ENCODE measurements at regions not wholly inside any gene's neighbourhood (a gene's known extent, or its start where the extent isn't known, plus 50 kb on each side); places are given as distances from the start of the nearest gene placed in this dataset.

- H3K27ac ChIP-seq (ENCODE audit: low read depth in 1 of 2, low read length in 1 of 2): no peak overlapping the region
These were observed 109.7 kb downstream of the TMTC3 start for GRCh38 chr12:88251798-88252197.

GRCh38 chr12:88253371-88253978 is 111.4 kb downstream of the TMTC3 start:
- Histone ChIP-seq H3K36me3 (ENCODE audit: control insufficient read depth in 2 of 2, insufficient read depth in 2 of 2, low read length in 1 of 2) (no peaks in the 10 kb centered on the region), H3K9me3 (ENCODE audit: control insufficient read depth in 2 of 2, insufficient read depth in 1 of 2, low read length in 1 of 2) (no peaks in the 10 kb centered on the region), H3K27ac (ENCODE audit: low read depth in 1 of 2, low read length in 1 of 2) (no peak overlapping the region), H3K4me3 (ENCODE audit: low read length in 2 of 2) (no peak overlapping the region), H3K4me1 (ENCODE audit: control insufficient read depth in 2 of 2, insufficient read depth in 2 of 2, low read length in 2 of 2) (no peaks in the 10 kb centered on the region), H3K27me3 (ENCODE audit: control insufficient read depth in 2 of 2, insufficient read depth in 1 of 2, low read length in 1 of 2) (no peaks in the 10 kb centered on the region)
- no peak for DNase-seq (ENCODE audit: low read depth in 6 of 9, low spot score in 9 of 9)

More at GRCh38 chr12:88251798-88252197, 109.7 kb downstream of the TMTC3 start:
- Histone ChIP-seq H3K27me3 (ENCODE audit: control insufficient read depth in 2 of 2, insufficient read depth in 1 of 2, low read length in 1 of 2) (no peaks in the 10 kb centered on the region), H3K4me3 (ENCODE audit: low read length in 2 of 2) (no peak overlapping the region), H3K36me3 (ENCODE audit: control insufficient read depth in 2 of 2, insufficient read depth in 2 of 2, low read length in 1 of 2) (no peaks in the 10 kb centered on the region), H3K4me1 (ENCODE audit: control insufficient read depth in 2 of 2, insufficient read depth in 2 of 2, low read length in 2 of 2) (no peaks in the 10 kb centered on the region), H3K9me3 (ENCODE audit: control insufficient read depth in 2 of 2, insufficient read depth in 1 of 2, low read length in 1 of 2) (no peaks in the 10 kb centered on the region)
- DNase-seq (ENCODE audit: low read depth in 6 of 9, low spot score in 9 of 9): no peak

GRCh38 chr12:88255224-88255623 is 113.1 kb downstream of the TMTC3 start:
- Histone ChIP-seq H3K4me3 (ENCODE audit: low read length in 2 of 2) (no peak overlapping the region), H3K27me3 (ENCODE audit: control insufficient read depth in 2 of 2, insufficient read depth in 1 of 2, low read length in 1 of 2) (no peaks in the 10 kb centered on the region), H3K27ac (ENCODE audit: low read depth in 1 of 2, low read length in 1 of 2) (no peak overlapping the region), H3K4me1 (ENCODE audit: control insufficient read depth in 2 of 2, insufficient read depth in 2 of 2, low read length in 2 of 2) (no peaks in the 10 kb centered on the region), H3K36me3 (ENCODE audit: control insufficient read depth in 2 of 2, insufficient read depth in 2 of 2, low read length in 1 of 2) (no peaks in the 10 kb centered on the region), H3K9me3 (ENCODE audit: control insufficient read depth in 2 of 2, insufficient read depth in 1 of 2, low read length in 1 of 2) (no peaks in the 10 kb centered on the region)
- 87% methylated on average over 2 of the region's 2 CpGs for WGBS
- DNase-seq (ENCODE audit: low read depth in 6 of 9, low spot score in 9 of 9): no peak

GRCh38 chr12:88255847-88256246 is 113.7 kb downstream of the TMTC3 start:
- DNase-seq (ENCODE audit: low read depth in 6 of 9, low spot score in 9 of 9): no peak
- no peak overlapping the region for H3K27ac ChIP-seq (ENCODE audit: low read depth in 1 of 2, low read length in 1 of 2)
- no peaks in the 10 kb centered on the region for H3K27me3 ChIP-seq (ENCODE audit: control insufficient read depth in 2 of 2, insufficient read depth in 1 of 2, low read length in 1 of 2)
- no peak overlapping the region for H3K4me3 ChIP-seq (ENCODE audit: low read length in 2 of 2)
- no peaks in the 10 kb centered on the region for H3K4me1 ChIP-seq (ENCODE audit: control insufficient read depth in 2 of 2, insufficient read depth in 2 of 2, low read length in 2 of 2)
- no peaks in the 10 kb centered on the region for H3K36me3 ChIP-seq (ENCODE audit: control insufficient read depth in 2 of 2, insufficient read depth in 2 of 2, low read length in 1 of 2)
- no peaks in the 10 kb centered on the region for H3K9me3 ChIP-seq (ENCODE audit: control insufficient read depth in 2 of 2, insufficient read depth in 1 of 2, low read length in 1 of 2)

GRCh38 chr12:88258396-88258795 is 116.3 kb downstream of the TMTC3 start:
- Histone ChIP-seq H3K27me3 (ENCODE audit: control insufficient read depth in 2 of 2, insufficient read depth in 1 of 2, low read length in 1 of 2) (no peaks in the 10 kb centered on the region), H3K4me1 (ENCODE audit: control insufficient read depth in 2 of 2, insufficient read depth in 2 of 2, low read length in 2 of 2) (no peaks in the 10 kb centered on the region), H3K36me3 (ENCODE audit: control insufficient read depth in 2 of 2, insufficient read depth in 2 of 2, low read length in 1 of 2) (no peaks in the 10 kb centered on the region), H3K27ac (ENCODE audit: low read depth in 1 of 2, low read length in 1 of 2) (no peak overlapping the region), H3K4me3 (ENCODE audit: low read length in 2 of 2) (no peak overlapping the region), H3K9me3 (ENCODE audit: control insufficient read depth in 2 of 2, insufficient read depth in 1 of 2, low read length in 1 of 2) (no peaks in the 10 kb centered on the region)
- WGBS: 95% methylated on average over 2 of the region's 2 CpGs
- no peak for DNase-seq (ENCODE audit: low read depth in 6 of 9, low spot score in 9 of 9)

GRCh38 chr12:88266806-88267360 is 124.8 kb downstream of the TMTC3 start:
- no peak for DNase-seq (ENCODE audit: low read depth in 6 of 9, low spot score in 9 of 9)
- H3K4me3 ChIP-seq (ENCODE audit: low read length in 2 of 2): no peak overlapping the region
- H3K9me3 ChIP-seq (ENCODE audit: control insufficient read depth in 2 of 2, insufficient read depth in 1 of 2, low read length in 1 of 2): no peaks in the 10 kb centered on the region
- no peaks in the 10 kb centered on the region for H3K27me3 ChIP-seq (ENCODE audit: control insufficient read depth in 2 of 2, insufficient read depth in 1 of 2, low read length in 1 of 2)
- H3K36me3 ChIP-seq (ENCODE audit: control insufficient read depth in 2 of 2, insufficient read depth in 2 of 2, low read length in 1 of 2): no peaks in the 10 kb centered on the region
- H3K27ac ChIP-seq (ENCODE audit: low read depth in 1 of 2, low read length in 1 of 2): no peak overlapping the region
- WGBS: 89% methylated on average over 2 of the region's 2 CpGs
- no peaks in the 10 kb centered on the region for H3K4me1 ChIP-seq (ENCODE audit: control insufficient read depth in 2 of 2, insufficient read depth in 2 of 2, low read length in 2 of 2)

GRCh38 chr12:88267630-88268029 is 125.5 kb downstream of the TMTC3 start:
- Histone ChIP-seq H3K27ac (ENCODE audit: low read depth in 1 of 2, low read length in 1 of 2) (no peak overlapping the region), H3K27me3 (ENCODE audit: control insufficient read depth in 2 of 2, insufficient read depth in 1 of 2, low read length in 1 of 2) (no peaks in the 10 kb centered on the region), H3K4me1 (ENCODE audit: control insufficient read depth in 2 of 2, insufficient read depth in 2 of 2, low read length in 2 of 2) (no peaks in the 10 kb centered on the region), H3K9me3 (ENCODE audit: control insufficient read depth in 2 of 2, insufficient read depth in 1 of 2, low read length in 1 of 2) (no peaks in the 10 kb centered on the region), H3K36me3 (ENCODE audit: control insufficient read depth in 2 of 2, insufficient read depth in 2 of 2, low read length in 1 of 2) (no peaks in the 10 kb centered on the region), H3K4me3 (ENCODE audit: low read length in 2 of 2) (no peak overlapping the region)
- DNase-seq (ENCODE audit: low read depth in 6 of 9, low spot score in 9 of 9): no peak
- WGBS: 94% methylated on average over 2 of the region's 2 CpGs

- Histone ChIP-seq H3K27me3 (ENCODE audit: control insufficient read depth in 2 of 2, insufficient read depth in 1 of 2, low read length in 1 of 2) (no peaks in the 10 kb centered on the region), H3K36me3 (ENCODE audit: control insufficient read depth in 2 of 2, insufficient read depth in 2 of 2, low read length in 1 of 2) (no peaks in the 10 kb centered on the region), H3K4me3 (ENCODE audit: low read length in 2 of 2) (no peak overlapping the region), H3K27ac (ENCODE audit: low read depth in 1 of 2, low read length in 1 of 2) (no peak overlapping the region), H3K4me1 (ENCODE audit: control insufficient read depth in 2 of 2, insufficient read depth in 2 of 2, low read length in 2 of 2) (no peaks in the 10 kb centered on the region), H3K9me3 (ENCODE audit: control insufficient read depth in 2 of 2, insufficient read depth in 1 of 2, low read length in 1 of 2) (no peaks in the 10 kb centered on the region)
- 94% methylated on average over 4 of the region's 4 CpGs for WGBS
- no peak for DNase-seq (ENCODE audit: low read depth in 6 of 9, low spot score in 9 of 9)
These were observed 130.3 kb downstream of the TMTC3 start for GRCh38 chr12:88272456-88272855.

GRCh38 chr12:88273450-88273849 is 131.3 kb downstream of the TMTC3 start:
- Histone ChIP-seq H3K9me3 (ENCODE audit: control insufficient read depth in 2 of 2, insufficient read depth in 1 of 2, low read length in 1 of 2) (no peaks in the 10 kb centered on the region), H3K27ac (ENCODE audit: low read depth in 1 of 2, low read length in 1 of 2) (no peak overlapping the region), H3K4me3 (ENCODE audit: low read length in 2 of 2) (no peak overlapping the region), H3K36me3 (ENCODE audit: control insufficient read depth in 2 of 2, insufficient read depth in 2 of 2, low read length in 1 of 2) (no peaks in the 10 kb centered on the region), H3K4me1 (ENCODE audit: control insufficient read depth in 2 of 2, insufficient read depth in 2 of 2, low read length in 2 of 2) (no peaks in the 10 kb centered on the region), H3K27me3 (ENCODE audit: control insufficient read depth in 2 of 2, insufficient read depth in 1 of 2, low read length in 1 of 2) (no peaks in the 10 kb centered on the region)
- WGBS: 90% methylated on average over 2 of the region's 2 CpGs
- DNase-seq (ENCODE audit: low read depth in 6 of 9, low spot score in 9 of 9): no peak

All from thymus (tissue), 11 donors.